GM19099 (cell line): ENCODE measurements at regions not wholly inside any gene's neighbourhood (a gene's known extent, or its start where the extent isn't known, plus 50 kb on each side); places are given as distances from the start of the nearest gene placed in this dataset.

Experiments
- POLR2A ChIP-seq: IDR thresholded peaks from 3 replicates; pipeline ENCODE4 v1.6.1; 2011; ENCODE audit warnings: low read depth; ENCODE audit not compliant: insufficient read length; ENCODE audit errors: extremely low read depth

GRCh38 chr2:133624551-133624950 is 56.3 kb upstream of the NCKAP5 start:
- TF ChIP-seq POLR2A, result no peak

GRCh38 chr2:133627741-133628140 is 59.5 kb upstream of the NCKAP5 start:
- TF ChIP-seq POLR2A, result no peak

- TF ChIP-seq POLR2A, result no peak
Observed at GRCh38 chr2:133633309-133633708, 65.0 kb upstream of the NCKAP5 start.

GRCh38 chr2:133633881-133634409 is 65.7 kb upstream of the NCKAP5 start:
- TF ChIP-seq POLR2A, result no peak

GRCh38 chr2:133635131-133635530 is 66.9 kb upstream of the NCKAP5 start:
- no peak for TF ChIP-seq POLR2A

- TF ChIP-seq POLR2A, result no peak
Observed at GRCh38 chr2:133636287-133636686, 68.0 kb upstream of the NCKAP5 start.

DNA sequence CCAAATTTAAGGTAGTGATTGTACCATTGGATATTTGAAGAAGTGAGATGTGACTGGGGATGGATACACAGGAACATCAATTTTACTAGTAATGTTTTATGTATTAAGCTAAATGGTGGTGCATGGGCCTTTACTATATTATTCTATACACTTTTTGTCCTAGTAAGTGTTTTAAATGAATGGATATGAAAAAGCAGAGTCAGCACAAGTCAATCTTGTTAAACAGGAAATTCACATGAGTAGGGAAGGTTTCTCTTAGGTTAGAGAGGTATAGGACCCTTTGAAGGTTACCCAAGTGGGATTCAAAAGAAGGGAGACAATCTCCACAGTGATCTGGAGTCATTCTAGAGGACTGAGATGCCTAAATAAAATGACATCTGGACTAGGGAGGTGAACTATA is 71.8 kb upstream of the NCKAP5 start:
- TF ChIP-seq POLR2A, result no peak

DNA sequence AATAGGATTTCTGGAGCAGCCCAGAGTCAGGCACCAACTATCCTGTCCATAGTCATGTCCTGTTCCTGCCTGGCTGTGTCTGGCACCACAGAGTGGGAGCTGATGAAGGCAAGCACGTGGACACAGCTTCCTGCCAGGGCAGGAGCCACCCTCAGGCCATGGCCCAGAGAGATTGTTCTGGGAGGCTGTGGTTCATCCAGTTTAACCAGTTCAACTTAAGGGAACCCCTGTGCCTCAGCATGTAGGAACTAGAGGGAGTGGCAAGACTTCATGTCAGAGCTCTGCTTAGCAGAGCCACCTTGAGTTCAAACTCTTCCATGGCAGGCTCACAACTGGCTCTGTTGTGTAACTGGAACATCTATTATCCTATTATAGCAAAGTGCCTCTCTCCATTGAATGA is 73.2 kb upstream of the NCKAP5 start:
- TF ChIP-seq POLR2A, result no peak

DNA sequence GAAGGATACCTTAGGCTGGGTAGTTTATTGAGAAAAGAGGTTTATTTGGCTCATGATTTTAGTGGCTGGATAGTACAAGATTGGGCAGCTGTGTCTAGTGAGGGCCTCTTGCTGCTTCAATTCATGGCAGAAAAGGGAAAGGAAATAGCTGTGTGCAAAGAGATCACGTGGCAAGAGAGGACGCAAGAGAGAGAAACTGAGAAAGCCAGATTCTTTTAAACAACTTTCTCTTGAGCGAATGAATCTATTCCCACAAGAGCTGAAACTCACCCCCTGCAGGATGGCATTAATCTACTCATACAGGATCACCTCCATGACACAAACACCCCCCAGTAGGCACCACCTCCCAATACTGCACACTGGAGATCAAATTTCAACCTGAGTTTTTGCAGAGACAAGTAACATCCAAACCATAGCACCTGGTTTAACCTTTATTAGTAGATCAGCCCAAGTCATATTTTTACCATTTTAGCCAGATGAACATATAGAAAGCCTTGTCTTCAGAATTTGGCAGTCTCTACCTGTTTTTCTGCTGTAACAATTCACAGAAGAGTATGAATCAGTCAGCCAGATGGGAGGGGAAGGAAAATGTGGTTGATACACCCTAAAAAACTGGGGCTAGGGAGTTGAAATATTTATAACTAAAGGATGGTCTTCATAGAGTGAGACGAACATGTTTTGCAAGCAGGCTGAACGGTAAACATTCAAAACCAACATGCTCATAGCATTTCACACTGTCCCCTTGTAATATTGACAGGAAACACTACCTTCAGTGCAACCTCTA is 73.9 kb upstream of the NCKAP5 start:
- no peak for TF ChIP-seq POLR2A

GRCh38 chr2:133642791-133643191 is 74.5 kb upstream of the NCKAP5 start:
- TF ChIP-seq POLR2A, result no peak

DNA sequence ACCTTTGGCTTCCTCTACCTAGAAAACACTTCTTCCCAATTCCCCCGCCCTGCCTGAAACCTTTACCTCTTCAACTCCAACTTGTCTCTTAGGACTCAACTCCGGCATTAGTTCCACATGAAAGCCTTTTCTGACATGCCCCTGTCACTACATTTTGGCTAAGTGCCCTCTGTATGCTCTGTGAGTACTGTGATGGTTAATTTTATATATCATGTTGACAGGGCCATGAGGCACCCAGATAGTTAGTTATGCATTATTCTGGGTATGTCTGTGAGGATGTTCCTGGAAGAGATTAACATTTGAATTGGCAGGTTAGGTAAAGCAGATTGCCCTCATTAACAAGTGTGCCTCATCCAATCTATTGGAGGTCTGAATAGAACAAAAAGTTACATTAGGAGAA is 75.6 kb upstream of the NCKAP5 start:
- TF ChIP-seq POLR2A, result no peak

- no peak for TF ChIP-seq POLR2A
Observed at GRCh38 chr2:133644846-133645245, 76.6 kb upstream of the NCKAP5 start.

- no peak for TF ChIP-seq POLR2A
Observed at GRCh38 chr2:133651861-133652260, 83.6 kb upstream of the NCKAP5 start.

GRCh38 chr2:133652398-133652797 is 84.1 kb upstream of the NCKAP5 start:
- no peak for TF ChIP-seq POLR2A

DNA sequence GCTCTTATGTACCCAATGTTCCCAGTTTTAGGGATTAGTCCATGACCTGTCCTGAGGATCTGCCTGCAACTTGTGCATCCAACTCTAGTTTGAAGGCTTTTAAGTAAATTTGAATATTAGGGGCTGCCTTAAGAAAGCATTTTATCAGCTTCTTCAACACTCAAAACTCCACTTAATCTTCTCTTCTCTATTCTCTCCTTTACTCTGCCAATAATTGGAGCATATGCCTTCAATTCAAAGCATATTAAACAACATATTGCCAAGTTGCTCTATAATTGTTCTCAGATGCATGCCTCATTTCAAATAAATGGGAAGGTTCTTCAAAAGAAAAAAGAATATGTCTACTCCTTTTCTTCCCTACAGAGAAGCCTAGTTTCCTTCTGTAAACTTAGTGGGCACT is 84.8 kb upstream of the NCKAP5 start:
- TF ChIP-seq POLR2A, result no peak

DNA sequence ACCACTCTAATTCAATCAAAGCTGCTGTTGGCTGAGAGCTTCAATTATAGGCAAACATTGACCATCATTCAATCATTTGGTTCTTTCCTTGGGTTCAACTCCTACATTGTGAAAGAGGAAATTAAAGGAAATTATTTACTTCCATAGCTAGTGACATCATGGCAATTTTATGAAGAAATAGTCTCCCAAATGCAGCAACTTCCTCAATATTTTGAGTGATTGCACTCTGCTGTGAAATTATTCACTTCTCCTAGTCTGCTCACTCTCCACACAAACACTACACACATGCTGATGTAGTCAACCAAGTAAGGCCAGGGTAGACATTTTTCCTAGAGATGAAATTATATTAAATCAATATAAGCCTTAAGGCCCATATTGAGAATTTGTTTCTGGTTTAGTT is 86.7 kb upstream of the NCKAP5 start:
- no peak for TF ChIP-seq POLR2A

- no peak for TF ChIP-seq POLR2A
Observed at GRCh38 chr2:133655610-133656009, 87.3 kb upstream of the NCKAP5 start.
